Activated T-cell treated with anti-CD3 and anti-CD28 coated beads, Interleukin-2, amount 50 U/mL, for 4 hours (primary cell): ENCODE measurements at regions not wholly inside any gene's neighbourhood (a gene's known extent, or its start where the extent isn't known, plus 50 kb on each side); places are given as distances from the start of the nearest gene placed in this dataset.

ENCODE experiments used
- ATAC-seq, 2 donors: fragments of 200-7000 bp; cut with Tn5 transposase; one replicate each; pipeline ENCODE4 v1.10.0; 2021
- DNase-seq: peaks from one replicate; pipeline ENCODE4 v3.0.0-alpha.2; 2020
- H3K27me3 Mint-ChIP-seq: one replicate; pipeline ENCODE4 v1.8.0; 2021; ENCODE audit warnings: low read depth, mixed read lengths
- H3K36me3 Mint-ChIP-seq: one replicate; pipeline ENCODE4 v1.8.0; 2022; ENCODE audit warnings: mixed read lengths; ENCODE audit not compliant: insufficient read depth
- H3K4me1 Mint-ChIP-seq: one replicate; pipeline ENCODE4 v1.8.0; 2021; ENCODE audit warnings: low read depth, mixed read lengths
- H3K4me3 Mint-ChIP-seq: one replicate; pipeline ENCODE4 v1.8.0; 2021; ENCODE audit warnings: mild to moderate bottlenecking, moderate library complexity, mixed read lengths
- H3K9me3 Mint-ChIP-seq: one replicate; pipeline ENCODE4 v1.8.0; 2021; ENCODE audit warnings: mixed read lengths

GRCh38 chr4:66351761-66352160 is 681.5 kb upstream of the EPHA5 start:
- Mint-ChIP-seq H3K9me3 (peaks cover 22% of the 10 kb centered on the region), H3K27me3 (no peaks in the 10 kb centered on the region), H3K4me1 (no peaks in the 10 kb centered on the region), H3K36me3 (no peaks in the 10 kb centered on the region), H3K4me3 (no peak overlapping the region)
- no peak for DNase-seq
- ATAC-seq: no peak

GRCh38 chr4:66340286-66340893 is 670.1 kb upstream of the EPHA5 start:
- Mint-ChIP-seq H3K36me3 (no peaks in the 10 kb centered on the region), H3K9me3 (peaks cover 10% of the 10 kb centered on the region), H3K4me3 (no peak overlapping the region), H3K27me3 (no peaks in the 10 kb centered on the region), H3K4me1 (no peaks in the 10 kb centered on the region)
- ATAC-seq (no peak), DNase-seq (no peak)

GRCh38 chr4:66339007-66339406 is 668.7 kb upstream of the EPHA5 start:
- H3K9me3 Mint-ChIP-seq: peaks cover 10% of the 10 kb centered on the region
- H3K36me3 Mint-ChIP-seq: no peaks in the 10 kb centered on the region
- no peaks in the 10 kb centered on the region for H3K27me3 Mint-ChIP-seq
- no peaks in the 10 kb centered on the region for H3K4me1 Mint-ChIP-seq
- ATAC-seq (no peak), DNase-seq (no peak)
- H3K4me3 Mint-ChIP-seq: no peak overlapping the region

GRCh38 chr4:66331761-66332160 is 661.5 kb upstream of the EPHA5 start:
- Mint-ChIP-seq H3K36me3 (no peaks in the 10 kb centered on the region), H3K27me3 (no peaks in the 10 kb centered on the region), H3K9me3 (peaks cover 7% of the 10 kb centered on the region), H3K4me1 (no peaks in the 10 kb centered on the region), H3K4me3 (no peak overlapping the region)
- no peak for DNase-seq
- ATAC-seq: no peak

DNA sequence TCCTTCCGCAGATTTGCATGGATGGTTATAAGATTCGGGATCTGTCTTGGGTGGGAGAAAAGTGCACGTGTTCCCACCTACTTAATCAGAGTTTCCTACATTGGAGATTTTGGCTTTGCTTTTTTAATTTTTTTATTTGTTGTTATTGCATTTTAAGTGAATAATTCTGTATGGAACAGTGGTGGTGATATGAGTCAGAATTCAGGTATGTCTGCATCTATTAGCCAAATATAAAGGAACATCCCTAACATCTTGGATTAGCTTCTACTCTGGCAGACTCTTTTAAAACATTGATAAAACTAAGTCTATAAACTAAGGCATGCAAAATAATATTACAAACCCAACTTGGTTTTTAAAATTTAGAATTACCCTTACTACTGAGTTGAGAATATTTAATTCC is 659.8 kb upstream of the EPHA5 start:
- H3K9me3 Mint-ChIP-seq: peaks cover 7% of the 10 kb centered on the region
- no peak for DNase-seq
- no peaks in the 10 kb centered on the region for H3K27me3 Mint-ChIP-seq
- no peaks in the 10 kb centered on the region for H3K36me3 Mint-ChIP-seq
- no peak for ATAC-seq
- no peak overlapping the region for H3K4me3 Mint-ChIP-seq
- no peaks in the 10 kb centered on the region for H3K4me1 Mint-ChIP-seq

GRCh38 chr4:66328803-66329574 is 658.7 kb upstream of the EPHA5 start:
- no peaks in the 10 kb centered on the region for H3K4me1 Mint-ChIP-seq
- peaks cover 7% of the 10 kb centered on the region for H3K9me3 Mint-ChIP-seq
- H3K27me3 Mint-ChIP-seq: no peaks in the 10 kb centered on the region
- no peak overlapping the region for H3K4me3 Mint-ChIP-seq
- DNase-seq: no peak
- no peak for ATAC-seq
- no peaks in the 10 kb centered on the region for H3K36me3 Mint-ChIP-seq

- DNase-seq (no peak), ATAC-seq (no peak)
- Mint-ChIP-seq H3K4me1 (no peaks in the 10 kb centered on the region), H3K4me3 (no peak overlapping the region), H3K36me3 (no peaks in the 10 kb centered on the region), H3K27me3 (no peaks in the 10 kb centered on the region), H3K9me3 (peaks cover 5% of the 10 kb centered on the region)
Measured at GRCh38 chr4:66307641-66308438, 637.6 kb upstream of the EPHA5 start.

- ATAC-seq (no peak), DNase-seq (no peak)
- H3K4me1 Mint-ChIP-seq: no peaks in the 10 kb centered on the region
- peaks cover 8% of the 10 kb centered on the region for H3K9me3 Mint-ChIP-seq
- no peak overlapping the region for H3K4me3 Mint-ChIP-seq
- no peaks in the 10 kb centered on the region for H3K36me3 Mint-ChIP-seq
- no peaks in the 10 kb centered on the region for H3K27me3 Mint-ChIP-seq
Measured at GRCh38 chr4:66300336-66300934, 630.1 kb upstream of the EPHA5 start.

- no peak for DNase-seq
- Mint-ChIP-seq H3K9me3 (peaks cover 14% of the 10 kb centered on the region), H3K27me3 (no peaks in the 10 kb centered on the region), H3K4me3 (no peak overlapping the region), H3K36me3 (no peaks in the 10 kb centered on the region), H3K4me1 (no peaks in the 10 kb centered on the region)
- ATAC-seq: no peak
Measured at GRCh38 chr4:66298569-66298968, 628.3 kb upstream of the EPHA5 start.

- no peak for ATAC-seq
- peaks cover 14% of the 10 kb centered on the region for H3K9me3 Mint-ChIP-seq
- H3K27me3 Mint-ChIP-seq: no peaks in the 10 kb centered on the region
Measured at GRCh38 chr4:66297703-66298102, 627.4 kb upstream of the EPHA5 start.

GRCh38 chr4:66294638-66295037 is 624.3 kb upstream of the EPHA5 start:
- Mint-ChIP-seq H3K4me3 (no peak overlapping the region), H3K36me3 (no peaks in the 10 kb centered on the region), H3K27me3 (no peaks in the 10 kb centered on the region), H3K9me3 (peaks cover 14% of the 10 kb centered on the region), H3K4me1 (no peaks in the 10 kb centered on the region)
- DNase-seq (no peak), ATAC-seq (no peak)

More at GRCh38 chr4:66297703-66298102, 627.4 kb upstream of the EPHA5 start:
- Mint-ChIP-seq H3K4me3 (no peak overlapping the region), H3K36me3 (no peaks in the 10 kb centered on the region), H3K4me1 (no peaks in the 10 kb centered on the region)
- DNase-seq: no peak

GRCh38 chr4:66284991-66285451 is 614.7 kb upstream of the EPHA5 start:
- Mint-ChIP-seq H3K27me3 (no peaks in the 10 kb centered on the region), H3K9me3 (peaks cover 4% of the 10 kb centered on the region), H3K36me3 (no peaks in the 10 kb centered on the region), H3K4me1 (no peaks in the 10 kb centered on the region), H3K4me3 (no peak overlapping the region)
- ATAC-seq: no peak
- DNase-seq: no peak

GRCh38 chr4:66279084-66279483 is 608.8 kb upstream of the EPHA5 start:
- Mint-ChIP-seq H3K4me1 (no peaks in the 10 kb centered on the region), H3K27me3 (no peaks in the 10 kb centered on the region), H3K36me3 (no peaks in the 10 kb centered on the region), H3K9me3 (peaks cover 4% of the 10 kb centered on the region), H3K4me3 (no peak overlapping the region)
- DNase-seq (no peak), ATAC-seq (no peak)

GRCh38 chr4:66275411-66276038 is 605.2 kb upstream of the EPHA5 start:
- Mint-ChIP-seq H3K27me3 (no peaks in the 10 kb centered on the region), H3K4me1 (no peaks in the 10 kb centered on the region), H3K9me3 (peaks cover 3% of the 10 kb centered on the region), H3K4me3 (no peak overlapping the region), H3K36me3 (no peaks in the 10 kb centered on the region)
- ATAC-seq (no peak), DNase-seq (no peak)
